ENCODE measurements at regions not wholly inside any gene's neighbourhood (a gene's known extent, or its start where the extent isn't known, plus 50 kb on each side); places are given as distances from the start of the nearest gene placed in this dataset.

DNA sequence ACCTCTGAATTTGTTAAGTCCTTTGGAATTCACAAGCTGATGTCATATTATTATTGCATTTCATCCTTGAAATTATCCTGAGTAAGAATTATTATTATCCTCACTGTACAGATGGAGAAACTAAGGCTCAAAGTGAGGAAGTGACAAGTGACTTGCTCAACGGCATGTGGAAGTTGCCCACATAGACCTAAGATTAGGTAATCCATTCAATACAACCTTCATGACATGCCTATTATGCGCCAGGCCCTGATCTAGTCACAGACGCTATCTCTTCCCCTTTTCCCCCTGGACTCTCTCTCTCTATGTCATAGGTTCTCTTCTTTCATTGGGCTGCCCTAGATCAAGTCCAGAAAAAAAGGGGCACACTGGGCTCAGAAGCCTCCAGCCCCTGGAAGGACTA, 84.9 kb upstream of the KCNK2 start:
- H2BK15ac ChIP-seq (ENCODE audit: low read length), result no peak overlapping the region
- no peak overlapping the region for H3K56ac ChIP-seq (replicated peaks; ENCODE audit: insufficient read length, low read depth, low read length)
- peaks cover 0 to 3% (median under 1%) of the 10 kb centered on the region in 4 experiments; a peak in 1 of 7 replicates for H3K4me1 ChIP-seq (replicated peaks in 1 of 4; ENCODE audit: control insufficient read depth in 3 of 4, insufficient read depth in 4 of 4, low read length in 3 of 4)
- H2BK20ac ChIP-seq (ENCODE audit: low read length), result no peak overlapping the region
- H3K4me3 ChIP-seq (ENCODE audit: extremely low read depth in 1 of 4, insufficient read depth in 2 of 4, low read depth in 3 of 4, low read length in 4 of 4), result no peak overlapping the region
- no peaks in the 10 kb centered on the region for H3K79me1 ChIP-seq (ENCODE audit: low read depth, low read length)
- no peak overlapping the region for H2BK5ac ChIP-seq (ENCODE audit: low read depth, low read length)
- H4K8ac ChIP-seq (ENCODE audit: extremely low read depth, insufficient read depth, low read length), result no peak overlapping the region
- WGBS, 2 experiments (ENCODE audit: extremely low coverage in 1 of 2, insufficient coverage in 1 of 2, insufficient read length in 1 of 2, insufficient replicate concordance in 2 of 2, low coverage in 1 of 2, low lambda C conversion rate in 2 of 2, missing lambda C conversion rate in 1 of 2), result 100% methylated on average over 3 of the region's 3 CpGs; no CpG with 5 or more reads in 1 of the 2 experiments
- no peaks in the 10 kb centered on the region for H3K27me3 ChIP-seq (replicated peaks in 1 of 4; ENCODE audit: control insufficient read depth in 3 of 4, extremely low read depth in 1 of 4, insufficient read depth in 3 of 4, low read length in 3 of 4)
- no peak for DNase-seq (ENCODE audit: low read depth in 1 of 2, low spot score in 2 of 2)
- H3K9me3 ChIP-seq (ENCODE audit: insufficient read depth in 2 of 2, low read depth in 1 of 2, low read length in 1 of 2), result no peaks in the 10 kb centered on the region
- H2AFZ ChIP-seq (ENCODE audit: low read length), result no peak overlapping the region
- no peak overlapping the region for H3K14ac ChIP-seq (ENCODE audit: insufficient read length)
- FAIRE-seq, result no peak
- H4K20me1 ChIP-seq (replicated peaks in 1 of 2; ENCODE audit: control insufficient read depth in 1 of 2, insufficient read depth in 2 of 2, low read length in 2 of 2), result no peaks in the 10 kb centered on the region
- no peak overlapping the region for H4K5ac ChIP-seq (ENCODE audit: insufficient read length, low read depth, low read length)
- H2AK5ac ChIP-seq (ENCODE audit: low read depth, low read length), result no peak overlapping the region
- H2BK12ac ChIP-seq (ENCODE audit: low read depth, low read length), result no peak overlapping the region
- ChIA-PET POLR2A (ENCODE audit: partially characterized antibody) (no interaction called here), CTCF (ENCODE audit: partially characterized antibody) (interaction anchor here (1.2 kb wide), 1 partner anchor 51 kb away, joined by 3 read pairs; no protein-coding TSS in a partner anchor)
- H3K36me3 ChIP-seq (ENCODE audit: control insufficient read depth in 2 of 4, insufficient read depth in 4 of 4, low read length in 3 of 4), result no peaks in the 10 kb centered on the region
- no peak overlapping the region for H3K27ac ChIP-seq (ENCODE audit: low read depth, low read length)
- H4K91ac ChIP-seq (replicated peaks; ENCODE audit: insufficient read length, low read length), result no peak overlapping the region
- no peak overlapping the region for H3K18ac ChIP-seq (ENCODE audit: extremely low read depth, low read length)
- no peak for TF ChIP-seq SAP30 (IDR thresholded peaks at IDR 0.05; ENCODE audit: insufficient read depth, insufficient replicate concordance, low read length)
- no peak for TF ChIP-seq CBX8 (IDR thresholded peaks at IDR 0.05; ENCODE audit: borderline replicate concordance, low read depth, low read length)
- TF ChIP-seq POLR2A (IDR thresholded peaks at IDR 0.05; ENCODE audit: control extremely low read depth in 1 of 2, low read depth in 2 of 2, low read length in 2 of 2), result no peak
- no peak for TF ChIP-seq TAF1 (IDR thresholded peaks at IDR 0.05; ENCODE audit: low read depth, low read length)
- no peak for TF ChIP-seq TBP (IDR thresholded peaks at IDR 0.05; ENCODE audit: low read depth, low read length)
- no peak for TF ChIP-seq CHD2 (IDR thresholded peaks at IDR 0.05; ENCODE audit: low read length)
- H2BK120ac ChIP-seq (replicated peaks; ENCODE audit: low read depth, low read length), result no peak overlapping the region
- no peak overlapping the region for H3K9ac ChIP-seq (replicated peaks in 1 of 4; ENCODE audit: extremely low read depth in 1 of 4, low read depth in 3 of 4, low read length in 3 of 4)
- no peak overlapping the region for H3K4me2 ChIP-seq (ENCODE audit: insufficient read depth in 1 of 2, low read depth in 2 of 2, low read length in 2 of 2)
- H3K23ac ChIP-seq (ENCODE audit: insufficient read length), result no peak overlapping the region
- no peak overlapping the region for H3K4ac ChIP-seq (replicated peaks; ENCODE audit: insufficient read length, low read depth, low read length)
- no peaks in the 10 kb centered on the region for H3K23me2 ChIP-seq (ENCODE audit: low read depth, low read length)
- no peaks in the 10 kb centered on the region for H3K79me2 ChIP-seq (ENCODE audit: control insufficient read depth in 1 of 2, insufficient read depth in 2 of 2, low read length in 2 of 2)
